ENCODE measurements at regions not wholly inside any gene's neighbourhood (a gene's known extent, or its start where the extent isn't known, plus 50 kb on each side); places are given as distances from the start of the nearest gene placed in this dataset.

DNA sequence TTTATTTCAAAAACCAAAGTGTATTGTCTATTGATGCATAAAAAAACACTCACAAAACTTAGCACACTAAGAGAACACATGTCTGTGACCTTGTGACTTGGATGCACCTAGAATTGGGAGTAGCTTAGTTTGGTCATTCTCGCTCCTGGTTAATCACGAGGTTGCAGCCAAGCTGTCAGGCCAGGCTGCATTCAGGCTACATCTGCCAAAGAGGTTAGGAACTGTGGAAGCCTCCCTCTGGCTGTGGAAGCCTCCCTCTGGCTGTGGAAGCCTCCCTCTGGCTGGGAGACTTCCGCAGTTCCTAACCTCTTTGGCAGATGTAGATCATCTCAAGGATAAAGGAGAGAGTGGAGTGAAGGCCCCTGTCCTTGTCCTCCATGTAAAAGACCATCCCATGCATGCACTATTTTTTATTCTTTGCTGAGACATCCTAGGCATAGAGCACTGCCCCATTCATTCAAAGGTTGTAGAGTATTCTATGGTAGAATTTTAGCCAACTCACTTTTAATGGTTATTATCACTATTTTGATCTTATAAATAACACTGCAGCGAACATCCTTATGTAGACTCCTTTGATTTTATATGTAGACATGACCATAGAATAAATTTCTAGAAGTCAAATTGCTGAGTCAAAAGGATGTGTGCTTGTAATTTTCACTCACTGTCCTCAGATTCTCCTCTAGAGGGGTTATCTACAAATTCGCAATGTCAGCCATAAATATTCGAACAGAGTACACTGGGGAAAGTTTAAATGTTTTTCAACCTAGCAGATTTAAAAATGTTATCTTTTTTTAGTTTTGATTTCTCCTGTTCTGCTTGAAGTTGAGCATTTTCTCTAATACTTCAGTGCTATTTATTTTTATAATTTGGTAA is 63.0 kb upstream of the IGLL5 start:
- no peak for DNase-seq

DNA sequence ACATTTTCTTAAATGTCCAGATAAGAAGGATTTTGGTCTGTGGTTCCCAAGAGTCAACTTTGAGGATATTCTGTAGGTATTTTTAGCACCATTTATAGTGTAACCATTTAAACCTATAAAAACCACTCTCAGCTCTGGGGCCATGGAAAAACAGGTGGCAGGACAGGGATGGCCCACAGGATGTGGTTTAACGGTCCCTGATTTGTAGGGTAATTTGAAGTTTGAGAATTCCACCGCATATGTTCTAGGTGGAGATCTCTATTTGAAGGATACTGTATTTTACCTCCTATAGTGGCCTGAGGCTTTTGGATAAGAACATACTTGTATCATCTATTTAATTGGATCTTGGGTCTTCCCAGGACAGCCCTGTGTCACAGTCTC is 62.4 kb upstream of the IGLL5 start:
- no peak for DNase-seq

DNA sequence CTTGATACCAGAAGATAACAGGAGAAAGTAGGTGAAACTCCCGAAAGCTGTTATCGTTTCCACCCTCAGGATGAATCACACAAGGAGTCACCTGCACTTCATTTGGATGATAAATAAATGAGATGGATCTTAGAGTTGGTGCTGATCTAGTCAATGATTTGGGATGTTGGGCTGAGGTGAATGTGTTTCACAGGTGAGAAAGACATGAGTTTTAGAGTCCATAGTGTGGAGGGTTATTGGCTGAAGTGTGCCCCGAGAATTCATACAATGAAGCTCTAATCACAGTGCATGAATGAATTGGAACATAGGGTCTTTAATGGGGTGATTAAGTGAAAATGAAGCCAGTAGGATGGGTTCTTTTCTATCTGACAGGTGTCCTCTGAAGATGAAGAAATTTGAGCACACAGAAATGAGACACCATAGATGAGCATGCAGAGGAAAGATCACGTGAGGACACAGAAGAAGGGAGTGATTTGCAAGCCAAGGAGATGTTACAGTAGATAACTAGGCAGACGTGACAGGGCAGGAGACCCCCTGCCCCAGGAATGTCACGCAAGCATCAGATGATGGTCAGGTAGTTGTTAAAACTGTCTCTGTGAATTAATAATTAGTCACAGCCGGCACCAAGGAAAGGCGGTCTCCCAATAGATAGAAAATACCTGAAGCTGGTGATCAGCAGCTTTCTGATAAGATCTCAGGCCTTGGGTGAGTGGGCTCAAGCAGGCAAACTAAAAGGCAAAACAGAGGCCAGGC is 60.3 kb upstream of the IGLL5 start:
- DNase-seq = no peak

- no peak for DNase-seq
Measured at GRCh38 chr22:22830193-22830592, 57.4 kb upstream of the IGLL5 start.

- no peak for DNase-seq
Measured at GRCh38 chr22:22830957-22831688, 56.5 kb upstream of the IGLL5 start.

GRCh38 chr22:22833059-22833458 is 54.6 kb upstream of the IGLL5 start:
- no peak for DNase-seq

- DNase-seq = no peak
Measured at GRCh38 chr22:22833488-22833887, 54.1 kb upstream of the IGLL5 start.

GRCh38 chr22:22834204-22834603 is 53.4 kb upstream of the IGLL5 start:
- DNase-seq = no peak

- no peak for DNase-seq
Measured at GRCh38 chr22:22834783-22835182, 52.8 kb upstream of the IGLL5 start.

DNA sequence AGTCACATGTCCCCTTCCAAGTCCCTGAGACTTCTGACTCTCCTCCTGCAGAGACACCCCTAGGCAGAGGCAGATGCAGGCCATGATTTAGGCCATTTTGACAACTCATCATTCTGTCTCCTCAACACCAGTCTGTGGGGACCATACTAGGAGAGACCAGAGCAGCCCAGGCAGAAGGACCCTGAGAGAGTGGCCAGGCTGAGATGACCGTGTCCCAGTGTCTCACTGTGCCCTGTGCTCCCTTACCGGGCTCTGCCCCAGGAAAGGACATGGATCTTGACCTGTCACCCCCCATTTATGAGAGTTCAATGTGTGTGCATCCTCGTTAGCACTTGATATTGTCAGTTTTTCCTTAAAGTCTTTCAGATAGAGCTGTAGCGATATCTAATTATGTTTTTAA is 52.4 kb upstream of the IGLL5 start:
- DNase-seq = no peak

GRCh38 chr22:22835771-22836291 is 51.8 kb upstream of the IGLL5 start:
- DNase-seq = no peak

DNA sequence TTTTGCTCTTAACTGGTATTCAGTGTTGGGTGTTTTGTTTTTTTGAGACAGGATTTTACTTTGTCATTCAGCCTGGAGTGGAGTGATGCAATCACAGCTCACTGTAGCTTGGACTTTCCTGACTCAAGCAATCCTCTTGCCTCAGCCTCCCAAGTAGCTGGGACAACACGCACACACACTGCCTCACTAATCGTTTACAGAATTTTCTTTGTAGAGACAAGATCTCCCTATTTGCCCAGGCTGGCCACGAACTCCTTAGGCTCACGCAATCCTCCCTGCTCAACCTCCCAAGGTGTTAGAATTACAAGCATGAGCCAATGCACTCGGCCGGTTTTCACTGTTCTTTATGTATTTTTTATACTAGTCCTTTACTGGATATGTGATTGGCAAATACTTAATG is 51.0 kb upstream of the IGLL5 start:
- DNase-seq = no peak
